Loucy (cell line): ENCODE measurements at regions not wholly inside any gene's neighbourhood (a gene's known extent, or its start where the extent isn't known, plus 50 kb on each side); places are given as distances from the start of the nearest gene placed in this dataset.

Experiments
- H2AFZ ChIP-seq: fragments of 200-600 bp; sonication (generic); 2 replicates; pipeline ENCODE4 v1.6.0; 2016; ENCODE audit warnings: antibody characterized with exemption, mild to moderate bottlenecking, low read length, moderate library complexity
- H3F3A ChIP-seq: fragments of 200-600 bp; 2 replicates; pipeline ENCODE4 v1.6.0; 2016; ENCODE audit warnings: antibody characterized with exemption, low read depth, mild to moderate bottlenecking
- H3K27me3 ChIP-seq: fragments of 200-600 bp; sonication (generic); 2 replicates; pipeline ENCODE4 v1.6.1; 2014; ENCODE audit warnings: low read length, mild to moderate bottlenecking; ENCODE audit not compliant: insufficient read depth, poor library complexity, severe bottlenecking
- H3K36me3 ChIP-seq: fragments of 200-600 bp; sonication (generic); 2 replicates; pipeline ENCODE4 v1.6.1; 2016; ENCODE audit warnings: low read length; ENCODE audit not compliant: insufficient read depth
- H3K4me1 ChIP-seq: fragments of 200-600 bp; sonication (generic); 2 replicates; pipeline ENCODE4 v1.5.1; 2014; ENCODE audit warnings: low read length, mild to moderate bottlenecking; ENCODE audit not compliant: insufficient read depth, poor library complexity, severe bottlenecking
- H3K4me2 ChIP-seq: fragments of 200-600 bp; sonication (generic); 2 replicates; pipeline ENCODE4 v1.6.0; 2014; ENCODE audit warnings: antibody characterized with exemption, low read length, low read depth, mild to moderate bottlenecking; ENCODE audit not compliant: poor library complexity, severe bottlenecking
- H3K4me3 ChIP-seq: fragments of 200-600 bp; sonication (generic); 2 replicates; pipeline ENCODE4 v1.5.1; 2014; ENCODE audit warnings: low read length, mild to moderate bottlenecking, mixed read lengths; ENCODE audit not compliant: poor library complexity, severe bottlenecking
- H3K79me2 ChIP-seq: fragments of 200-600 bp; sonication (generic); 2 replicates; pipeline ENCODE4 v1.6.1; 2014; ENCODE audit warnings: low read length; ENCODE audit not compliant: insufficient read depth
- H3K9ac ChIP-seq: fragments of 200-600 bp; sonication (generic); 2 replicates; pipeline ENCODE4 v1.6.0; 2014; ENCODE audit warnings: mild to moderate bottlenecking, low read depth, low read length, moderate library complexity; ENCODE audit not compliant: poor library complexity, severe bottlenecking
- H3K9me2 ChIP-seq: fragments of 200-600 bp; sonication (generic); replicated peaks from 2 replicates; pipeline ENCODE4 v1.6.1; 2016; ENCODE audit warnings: low read depth, low read length, mixed read lengths
- H3K9me3 ChIP-seq: fragments of 200-600 bp; sonication (generic); 2 replicates; pipeline ENCODE4 v1.6.1; 2014; ENCODE audit warnings: mild to moderate bottlenecking, antibody characterized with exemption, low read length, low read depth; ENCODE audit not compliant: insufficient read depth
- H4K20me1 ChIP-seq: fragments of 200-600 bp; sonication (generic); 2 replicates; pipeline ENCODE4 v1.6.0; 2014; ENCODE audit warnings: antibody characterized with exemption, low read length, mild to moderate bottlenecking; ENCODE audit not compliant: insufficient read depth, poor library complexity, severe bottlenecking
- EZH2phosphoT487 ChIP-seq: fragments of 200-600 bp; IDR thresholded peaks from 2 replicates; pipeline ENCODE4 v1.6.1; 2018; ENCODE audit warnings: antibody characterized with exemption, mild to moderate bottlenecking, moderate library complexity, borderline replicate concordance
- TF ChIP-seq, protein P1 (sequence below): fragments of 200-600 bp; sonication (generic); conservative IDR thresholded peaks from 2 replicates; pipeline ENCODE4 v1.5.1; 2014; ENCODE audit warnings: mild to moderate bottlenecking, antibody characterized with exemption, low read length

DNA sequence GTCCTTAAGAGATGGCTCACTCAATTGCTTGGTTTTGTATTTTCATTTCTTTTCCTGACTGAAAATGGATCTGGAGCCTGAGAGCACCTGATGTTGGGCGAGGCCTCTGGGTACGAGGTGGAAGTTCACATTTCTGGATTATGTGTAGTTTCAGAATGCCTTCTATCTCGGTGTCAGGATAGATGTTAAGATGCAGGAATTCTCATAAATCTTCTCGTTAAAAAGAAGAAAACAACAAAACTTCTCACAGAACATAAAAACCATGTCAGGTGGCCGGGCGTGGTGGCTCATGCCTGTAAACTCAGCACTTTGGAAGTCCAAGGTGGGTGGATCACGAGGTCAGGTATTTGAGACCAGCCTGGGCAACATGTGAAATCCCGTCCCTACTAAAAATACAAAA is 101.8 kb downstream of the RHOU start:
- no peaks in the 10 kb centered on the region for H3F3A ChIP-seq
- H3K36me3 ChIP-seq: no peaks in the 10 kb centered on the region
- no peaks in the 10 kb centered on the region for H3K9me3 ChIP-seq
- H3K9ac ChIP-seq: no peak overlapping the region
- H3K9me2 ChIP-seq: no peaks in the 10 kb centered on the region
- no peak for TF ChIP-seq EZH2phosphoT487
- TF ChIP-seq, protein P1, sequence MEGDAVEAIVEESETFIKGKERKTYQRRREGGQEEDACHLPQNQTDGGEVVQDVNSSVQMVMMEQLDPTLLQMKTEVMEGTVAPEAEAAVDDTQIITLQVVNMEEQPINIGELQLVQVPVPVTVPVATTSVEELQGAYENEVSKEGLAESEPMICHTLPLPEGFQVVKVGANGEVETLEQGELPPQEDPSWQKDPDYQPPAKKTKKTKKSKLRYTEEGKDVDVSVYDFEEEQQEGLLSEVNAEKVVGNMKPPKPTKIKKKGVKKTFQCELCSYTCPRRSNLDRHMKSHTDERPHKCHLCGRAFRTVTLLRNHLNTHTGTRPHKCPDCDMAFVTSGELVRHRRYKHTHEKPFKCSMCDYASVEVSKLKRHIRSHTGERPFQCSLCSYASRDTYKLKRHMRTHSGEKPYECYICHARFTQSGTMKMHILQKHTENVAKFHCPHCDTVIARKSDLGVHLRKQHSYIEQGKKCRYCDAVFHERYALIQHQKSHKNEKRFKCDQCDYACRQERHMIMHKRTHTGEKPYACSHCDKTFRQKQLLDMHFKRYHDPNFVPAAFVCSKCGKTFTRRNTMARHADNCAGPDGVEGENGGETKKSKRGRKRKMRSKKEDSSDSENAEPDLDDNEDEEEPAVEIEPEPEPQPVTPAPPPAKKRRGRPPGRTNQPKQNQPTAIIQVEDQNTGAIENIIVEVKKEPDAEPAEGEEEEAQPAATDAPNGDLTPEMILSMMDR: no peak
- no peak overlapping the region for H3K4me2 ChIP-seq
- H3K27me3 ChIP-seq: peaks cover 5% of the 10 kb centered on the region
- no peaks in the 10 kb centered on the region for H4K20me1 ChIP-seq
- H3K4me3 ChIP-seq: no peak overlapping the region
- H3K4me1 ChIP-seq: no peaks in the 10 kb centered on the region
- H2AFZ ChIP-seq: no peak overlapping the region
- no peaks in the 10 kb centered on the region for H3K79me2 ChIP-seq

GRCh38 chr1:228837817-228838716 is 102.8 kb downstream of the RHOU start:
- Histone ChIP-seq H3K9me2 (no peaks in the 10 kb centered on the region), H3K4me3 (no peak overlapping the region), H3K4me1 (no peaks in the 10 kb centered on the region), H3K36me3 (no peaks in the 10 kb centered on the region), H3F3A (no peaks in the 10 kb centered on the region), H4K20me1 (no peaks in the 10 kb centered on the region), H3K27me3 (peaks cover 5% of the 10 kb centered on the region), H3K9ac (no peak overlapping the region), H3K9me3 (no peaks in the 10 kb centered on the region; the same call in 1 of the 2 replicates), H3K79me2 (no peaks in the 10 kb centered on the region), H2AFZ (no peak overlapping the region), H3K4me2 (no peak overlapping the region)
- no peak for TF ChIP-seq EZH2phosphoT487
- TF ChIP-seq, protein P1: no peak

DNA sequence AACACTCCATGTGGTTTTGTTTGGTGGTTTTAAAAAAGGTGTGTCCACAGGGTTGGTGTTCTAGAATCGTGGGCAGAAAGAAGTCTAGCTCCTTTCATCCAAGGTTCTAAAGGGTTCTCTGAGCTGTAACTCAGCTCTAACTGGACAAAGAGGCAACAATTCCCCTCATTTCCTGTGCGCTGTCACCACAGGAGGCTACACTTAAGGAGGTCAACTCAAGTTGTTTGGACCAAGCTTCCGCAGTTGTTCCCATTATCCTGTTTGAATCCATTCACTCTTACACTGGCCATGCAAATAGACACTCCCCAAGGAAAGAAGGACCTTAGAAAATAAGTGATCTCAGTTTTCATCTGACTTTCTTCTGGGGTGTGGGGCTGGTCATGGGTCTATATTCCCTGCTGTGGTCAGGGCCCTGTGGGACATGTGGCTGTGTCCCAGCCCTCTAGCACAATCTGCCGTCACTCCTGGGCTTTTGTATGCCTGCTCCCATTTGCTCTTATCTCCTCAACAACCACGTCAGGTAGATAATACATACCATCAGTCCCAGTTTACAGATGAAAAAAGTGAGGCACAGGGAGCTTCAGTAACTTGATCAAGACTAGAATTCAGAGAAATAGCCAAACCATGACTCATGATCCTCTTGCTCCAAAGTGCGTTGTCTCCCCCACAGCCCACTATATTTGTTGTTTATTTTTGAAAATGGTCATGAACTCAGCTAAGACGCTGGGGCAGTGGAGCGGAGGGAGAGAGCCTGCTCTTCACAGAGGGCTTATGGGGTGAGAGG is 103.6 kb downstream of the RHOU start:
- no peak overlapping the region for H3K9ac ChIP-seq
- no peak overlapping the region for H2AFZ ChIP-seq
- H3F3A ChIP-seq: no peaks in the 10 kb centered on the region
- H3K27me3 ChIP-seq: peaks cover 3% of the 10 kb centered on the region
- TF ChIP-seq, protein P1: no peak
- no peak for TF ChIP-seq EZH2phosphoT487
- H3K4me1 ChIP-seq: no peaks in the 10 kb centered on the region
- no peaks in the 10 kb centered on the region for H3K9me2 ChIP-seq
- H4K20me1 ChIP-seq: no peaks in the 10 kb centered on the region
- H3K4me3 ChIP-seq: no peak overlapping the region
- no peaks in the 10 kb centered on the region for H3K79me2 ChIP-seq
- no peaks in the 10 kb centered on the region; the same call in 1 of the 2 replicates for H3K9me3 ChIP-seq
- H3K4me2 ChIP-seq: no peak overlapping the region
- H3K36me3 ChIP-seq: no peaks in the 10 kb centered on the region
